ENCODE measurements at regions not wholly inside any gene's neighbourhood (a gene's known extent, or its start where the extent isn't known, plus 50 kb on each side); places are given as distances from the start of the nearest gene placed in this dataset.

DNA sequence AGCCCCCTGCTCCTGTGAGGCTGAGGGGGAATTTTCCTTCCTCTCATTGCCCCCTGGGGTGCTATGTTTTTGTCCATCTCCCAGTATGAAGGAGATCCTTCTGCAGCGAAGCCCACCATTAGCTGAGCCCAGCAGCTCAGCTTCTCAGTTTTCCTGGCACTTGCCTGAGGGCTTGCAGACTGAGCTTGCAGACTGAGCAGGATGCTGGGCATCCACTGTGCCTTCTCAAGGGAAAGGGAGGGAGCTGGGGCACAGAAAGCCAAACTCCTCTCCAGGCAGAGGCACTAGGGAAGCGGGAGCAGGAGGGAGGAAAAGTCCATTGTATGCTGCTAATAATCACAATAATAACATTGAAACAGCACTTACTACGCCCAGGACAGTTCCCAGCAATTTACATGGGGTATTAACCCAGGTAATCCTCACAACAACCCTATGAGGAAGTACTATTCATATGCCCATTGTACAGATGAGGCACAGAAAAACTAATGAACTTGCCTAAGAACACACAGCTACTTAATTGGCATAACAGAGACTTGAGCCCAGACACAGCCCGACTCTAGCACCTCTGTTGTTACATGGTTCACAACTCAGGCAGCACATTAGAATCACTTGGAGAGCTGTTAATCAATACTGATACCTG, 86.9 kb upstream of the SSBP2 start:
- peaks cover 11% of the 10 kb centered on the region for H3K4me1 Mint-ChIP-seq
- peak overlapping the region in 2 of 3 experiments; percentile 26 to 57 for H3K27ac Mint-ChIP-seq
- H3K36me3 Mint-ChIP-seq (ENCODE audit: low read depth): no peaks in the 10 kb centered on the region
- H3K9me3 Mint-ChIP-seq: peaks cover 2% of the 10 kb centered on the region
- TF ChIP-seq, protein P1, sequence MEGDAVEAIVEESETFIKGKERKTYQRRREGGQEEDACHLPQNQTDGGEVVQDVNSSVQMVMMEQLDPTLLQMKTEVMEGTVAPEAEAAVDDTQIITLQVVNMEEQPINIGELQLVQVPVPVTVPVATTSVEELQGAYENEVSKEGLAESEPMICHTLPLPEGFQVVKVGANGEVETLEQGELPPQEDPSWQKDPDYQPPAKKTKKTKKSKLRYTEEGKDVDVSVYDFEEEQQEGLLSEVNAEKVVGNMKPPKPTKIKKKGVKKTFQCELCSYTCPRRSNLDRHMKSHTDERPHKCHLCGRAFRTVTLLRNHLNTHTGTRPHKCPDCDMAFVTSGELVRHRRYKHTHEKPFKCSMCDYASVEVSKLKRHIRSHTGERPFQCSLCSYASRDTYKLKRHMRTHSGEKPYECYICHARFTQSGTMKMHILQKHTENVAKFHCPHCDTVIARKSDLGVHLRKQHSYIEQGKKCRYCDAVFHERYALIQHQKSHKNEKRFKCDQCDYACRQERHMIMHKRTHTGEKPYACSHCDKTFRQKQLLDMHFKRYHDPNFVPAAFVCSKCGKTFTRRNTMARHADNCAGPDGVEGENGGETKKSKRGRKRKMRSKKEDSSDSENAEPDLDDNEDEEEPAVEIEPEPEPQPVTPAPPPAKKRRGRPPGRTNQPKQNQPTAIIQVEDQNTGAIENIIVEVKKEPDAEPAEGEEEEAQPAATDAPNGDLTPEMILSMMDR (IDR thresholded peaks at IDR 0.05; ENCODE audit: unreplicated experiment in 3 of 3): no peak
- H3K27me3 Mint-ChIP-seq (ENCODE audit: low read depth): no peaks in the 10 kb centered on the region
- H3K4me3 Mint-ChIP-seq: no peak overlapping the region

DNA sequence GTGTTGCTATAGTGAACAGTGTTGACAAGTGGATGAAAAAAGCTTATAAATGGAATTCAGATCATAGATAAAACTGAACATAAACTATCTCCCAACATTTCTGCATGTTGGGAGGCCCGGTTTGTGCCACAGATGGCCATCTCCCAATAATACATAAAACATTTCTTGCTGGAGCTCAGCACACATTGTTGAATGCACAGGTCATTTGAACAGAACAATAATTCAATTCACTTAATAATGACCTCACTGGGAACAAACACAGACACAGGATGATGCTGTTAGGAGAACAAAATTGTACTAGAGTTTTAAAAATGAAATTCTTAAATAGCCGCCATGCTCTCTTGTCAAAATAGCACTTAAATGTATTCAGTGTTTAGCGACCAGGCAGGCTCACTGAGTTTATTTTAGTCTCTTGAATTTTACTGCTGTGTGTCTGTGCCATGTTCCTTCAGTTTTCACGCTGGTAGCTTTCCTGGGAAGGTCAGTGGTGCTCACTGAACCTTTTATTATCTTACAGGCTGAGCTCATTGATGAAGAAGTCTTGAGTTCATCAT, 85.0 kb upstream of the SSBP2 start:
- Mint-ChIP-seq H3K36me3 (ENCODE audit: low read depth) (no peaks in the 10 kb centered on the region), H3K9me3 (peaks cover 2% of the 10 kb centered on the region), H3K27ac (peak overlapping the region in 2 of 3 experiments; percentile 63 to 64), H3K4me1 (peaks cover 11% of the 10 kb centered on the region), H3K27me3 (ENCODE audit: low read depth) (no peaks in the 10 kb centered on the region), H3K4me3 (no peak overlapping the region)
- TF ChIP-seq, protein P1 (IDR thresholded peaks at IDR 0.05; ENCODE audit: unreplicated experiment in 3 of 3): no peak

DNA sequence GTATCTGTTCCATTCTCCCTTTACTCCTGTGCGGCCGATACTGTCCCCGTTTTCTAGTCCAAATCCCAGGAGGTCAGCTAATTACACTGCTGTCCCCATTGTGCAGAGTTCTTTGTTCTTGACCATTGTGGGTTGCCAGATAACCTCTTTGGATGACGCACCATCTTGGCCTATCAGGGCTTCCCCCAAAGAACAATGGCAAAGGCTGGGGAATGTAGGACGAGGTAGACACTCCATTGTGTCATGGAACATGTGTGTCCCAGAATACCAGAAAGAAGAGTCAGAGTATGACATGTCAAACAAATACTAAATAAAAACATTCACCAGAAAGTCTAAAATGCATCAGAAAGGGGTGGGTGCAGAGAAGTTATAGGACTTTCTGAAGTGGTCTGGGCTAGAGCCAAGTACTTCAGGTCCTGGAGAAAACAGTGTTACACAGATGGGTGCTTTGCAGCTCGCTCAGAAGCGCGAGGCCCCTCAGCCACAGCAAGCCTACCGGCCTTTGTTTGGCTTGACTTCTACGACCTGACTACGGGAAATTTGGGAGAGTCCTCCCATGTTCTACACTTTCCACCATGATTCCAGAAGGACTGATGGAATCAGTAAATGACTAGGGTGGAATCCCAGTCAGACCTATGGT, 83.2 kb upstream of the SSBP2 start:
- Mint-ChIP-seq H3K27me3 (ENCODE audit: low read depth) (no peaks in the 10 kb centered on the region), H3K36me3 (ENCODE audit: low read depth) (no peaks in the 10 kb centered on the region), H3K27ac (no peak overlapping the region), H3K4me3 (no peak overlapping the region), H3K9me3 (peaks cover 2% of the 10 kb centered on the region), H3K4me1 (peaks cover 13% of the 10 kb centered on the region)
- TF ChIP-seq, protein P1 (IDR thresholded peaks at IDR 0.05; ENCODE audit: unreplicated experiment in 3 of 3): no peak

DNA sequence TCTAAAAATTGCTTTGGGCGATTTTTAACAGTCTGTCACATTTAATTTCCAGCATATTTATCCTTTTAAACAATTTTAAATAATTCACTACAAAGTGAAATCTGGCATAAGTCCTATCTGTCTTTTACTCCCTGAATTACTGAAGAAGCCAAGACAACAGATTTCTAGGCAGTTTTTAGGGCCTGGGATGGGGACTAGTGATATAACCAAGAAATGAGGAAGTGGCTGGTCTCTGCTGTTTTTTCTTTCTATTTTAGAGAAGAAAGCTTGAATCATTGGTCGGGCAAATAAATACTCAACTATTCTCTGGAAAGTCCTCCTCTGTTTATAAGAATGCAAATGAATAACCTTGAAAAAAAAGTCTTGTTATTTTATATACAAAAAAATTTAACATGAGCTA, 79.7 kb upstream of the SSBP2 start:
- TF ChIP-seq, protein P1 (IDR thresholded peaks at IDR 0.05; ENCODE audit: unreplicated experiment in 3 of 3): no peak
- Mint-ChIP-seq H3K27me3 (ENCODE audit: low read depth) (no peaks in the 10 kb centered on the region), H3K27ac (no peak overlapping the region), H3K4me3 (no peak overlapping the region), H3K9me3 (peaks cover 2% of the 10 kb centered on the region), H3K36me3 (ENCODE audit: low read depth) (no peaks in the 10 kb centered on the region), H3K4me1 (peaks cover 15% of the 10 kb centered on the region)

DNA sequence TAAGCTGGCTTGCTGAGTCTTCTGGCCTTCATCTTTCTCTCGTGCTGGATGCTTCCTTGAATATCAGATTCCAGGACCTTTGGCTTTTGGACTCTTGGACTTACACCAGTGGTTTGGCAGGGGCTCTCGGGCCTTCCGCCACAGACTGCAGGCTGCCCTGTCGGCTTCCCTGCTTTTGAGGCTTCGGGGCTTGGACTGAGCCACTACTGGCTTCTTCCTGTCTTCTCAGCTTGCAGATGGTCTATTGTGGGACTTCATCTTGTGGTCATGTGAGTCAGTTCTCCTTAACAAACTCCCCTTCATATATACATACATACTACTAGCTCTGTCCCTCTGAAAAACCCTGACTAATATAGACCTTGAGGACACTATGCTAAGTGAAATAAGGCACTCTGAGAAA, 78.3 kb upstream of the SSBP2 start:
- TF ChIP-seq, protein P1 (IDR thresholded peaks at IDR 0.05; ENCODE audit: unreplicated experiment in 3 of 3): no peak
- peaks cover 22% of the 10 kb centered on the region for H3K4me1 Mint-ChIP-seq
- H3K27me3 Mint-ChIP-seq (ENCODE audit: low read depth): no peaks in the 10 kb centered on the region

More for the DNA sequence above, 78.3 kb upstream of the SSBP2 start:
- Mint-ChIP-seq H3K36me3 (ENCODE audit: low read depth) (no peaks in the 10 kb centered on the region), H3K9me3 (peaks cover 2% of the 10 kb centered on the region), H3K4me3 (no peak overlapping the region), H3K27ac (no peak overlapping the region)
